CD14-positive monocyte (primary cell): ENCODE measurements at regions not wholly inside any gene's neighbourhood (a gene's known extent, or its start where the extent isn't known, plus 50 kb on each side); places are given as distances from the start of the nearest gene placed in this dataset.

Experiments
- DNase-seq, 3 donors: peaks; one replicate each; pipeline ENCODE4 v3.0.0-alpha.2; 2011 to 2022
- H2AFZ ChIP-seq: 2 replicates; pipeline ENCODE4 v1.6.0; 2012; ENCODE audit warnings: mild to moderate bottlenecking, low read depth, low read length, inconsistent platforms; ENCODE audit not compliant: insufficient read depth, poor library complexity, severe bottlenecking
- H3K27ac ChIP-seq, 2 donors: 1 replicate in 1 of 2; 2 replicates in 1 of 2; pipeline ENCODE4 v1.5.1; 2012 to 2013; ENCODE audit warnings: low read length in 2 of 2, control low read depth in 1 of 2, inconsistent platforms in 1 of 2, low read depth in 1 of 2, mild to moderate bottlenecking in 1 of 2
- H3K27me3 ChIP-seq, 2 donors: one replicate each; pipeline versions ENCODE4 v1.6.0 to v1.6.1; 2011 to 2013; ENCODE audit warnings: low read length in 2 of 2; ENCODE audit not compliant: control insufficient read depth in 2 of 2, insufficient read depth in 2 of 2
- H3K36me3 ChIP-seq, 2 donors: replicated peaks in 1 of 2; 1 replicate in 1 of 2; 2 replicates in 1 of 2; pipeline versions ENCODE4 v1.5.1 to v1.6.1; 2012 to 2013; ENCODE audit warnings: low read length in 2 of 2, control low read depth in 1 of 2, inconsistent platforms in 1 of 2, mild to moderate bottlenecking in 1 of 2; ENCODE audit not compliant: insufficient read depth in 2 of 2, control insufficient read depth in 1 of 2
- H3K4me1 ChIP-seq, 2 donors: 1 replicate in 1 of 2; 2 replicates in 1 of 2; pipeline versions ENCODE4 v1.5.1 to v1.6.1; 2012 to 2013; ENCODE audit warnings: low read length in 2 of 2, control low read depth in 1 of 2, inconsistent platforms in 1 of 2, mild to moderate bottlenecking in 1 of 2, moderate library complexity in 1 of 2; ENCODE audit not compliant: insufficient read depth in 2 of 2, control insufficient read depth in 1 of 2
- H3K4me2 ChIP-seq: replicated peaks from 2 replicates; pipeline ENCODE3; 2012; ENCODE audit warnings: low read length, moderate library complexity, mild to moderate bottlenecking; ENCODE audit not compliant: poor library complexity, severe bottlenecking; ENCODE audit errors: extremely low read depth
- H3K4me3 ChIP-seq, 3 experiments: fragments of 200-600 bp in 1 of 3; sonication (generic) in 1 of 3; replicated peaks in 1 of 3; 1 replicate in 2 of 3; 2 replicates in 1 of 3; pipeline ENCODE4 v1.5.1; 2011 to 2013; ENCODE audit warnings: low read length in 3 of 3, mild to moderate bottlenecking in 3 of 3, control low read depth in 2 of 3, low read depth in 2 of 3, inconsistent platforms in 1 of 3, moderate library complexity in 1 of 3
- H3K79me2 ChIP-seq: 2 replicates; pipeline ENCODE4 v1.6.0; 2012; ENCODE audit warnings: mild to moderate bottlenecking, control low read depth, inconsistent platforms, low read length, moderate library complexity; ENCODE audit not compliant: insufficient read depth
- H3K9ac ChIP-seq: 2 replicates; pipeline ENCODE4 v1.6.0; 2017; ENCODE audit warnings: low read length, mild to moderate bottlenecking; ENCODE audit not compliant: insufficient read depth, poor library complexity, severe bottlenecking
- H3K9me3 ChIP-seq, 2 donors: replicated peaks in 1 of 2; 1 replicate in 1 of 2; 2 replicates in 1 of 2; pipeline versions ENCODE4 v1.5.1 to v1.6.1; 2012 to 2013; ENCODE audit warnings: low read length in 2 of 2, control low read depth in 1 of 2; ENCODE audit not compliant: control insufficient read depth in 1 of 2, insufficient read depth in 1 of 2
- H4K20me1 ChIP-seq: 2 replicates; pipeline ENCODE4 v1.6.0; 2012; ENCODE audit warnings: mild to moderate bottlenecking, low read length, control low read depth, moderate library complexity; ENCODE audit not compliant: insufficient read depth
- H3K27ac Mint-ChIP-seq, 7 donors: one replicate each; pipeline ENCODE4 v1.8.0; 2020; ENCODE audit warnings: mild to moderate bottlenecking in 7 of 7, mixed read lengths in 7 of 7, moderate library complexity in 6 of 7, inconsistent platforms in 2 of 7
- H3K27me3 Mint-ChIP-seq, 3 donors: one replicate each; pipeline ENCODE4 v1.8.0; 2021 to 2022; ENCODE audit warnings: low read depth in 3 of 3, mild to moderate bottlenecking in 3 of 3, mixed read lengths in 3 of 3, moderate library complexity in 3 of 3, inconsistent platforms in 1 of 3
- H3K36me3 Mint-ChIP-seq, 2 donors: one replicate each; pipeline ENCODE4 v1.8.0; 2020; ENCODE audit warnings: mixed read lengths in 2 of 2, inconsistent platforms in 1 of 2, mild to moderate bottlenecking in 1 of 2
- H3K4me1 Mint-ChIP-seq: one replicate; pipeline ENCODE4 v1.8.0; 2020; ENCODE audit warnings: mild to moderate bottlenecking, mixed read lengths
- H3K4me3 Mint-ChIP-seq, 2 donors: one replicate each; pipeline ENCODE4 v1.8.0; 2020; ENCODE audit warnings: mild to moderate bottlenecking in 2 of 2, mixed read lengths in 2 of 2, moderate library complexity in 1 of 2
- H3K9me3 Mint-ChIP-seq, 7 donors: one replicate each; pipeline ENCODE4 v1.8.0; 2020 to 2022; ENCODE audit warnings: mixed read lengths in 7 of 7, mild to moderate bottlenecking in 6 of 7, moderate library complexity in 6 of 7, inconsistent platforms in 2 of 7
- WGBS: methylation state at CpG from one replicate; pipeline ENCODE4 v1.1.5; 2013; ENCODE audit warnings: missing lambda C conversion rate; ENCODE audit not compliant: insufficient coverage; 5-methylcytosine and 5-hydroxymethylcytosine counted together
- intact Hi-C, 2 donors: fragments of 100-400 bp; cut with micrococcal nuclease; formaldehyde crosslinking; loops; one replicate each; pipeline versions ENCODE4 v1.15.0 to v1.15.1; 2023
- TF ChIP-seq, protein P1 (sequence below): fragments of 200-600 bp; IDR thresholded peaks from one replicate; pipeline ENCODE4 v1.8.0; 2022; ENCODE audit warnings: antibody characterized with exemption, mild to moderate bottlenecking

DNA sequence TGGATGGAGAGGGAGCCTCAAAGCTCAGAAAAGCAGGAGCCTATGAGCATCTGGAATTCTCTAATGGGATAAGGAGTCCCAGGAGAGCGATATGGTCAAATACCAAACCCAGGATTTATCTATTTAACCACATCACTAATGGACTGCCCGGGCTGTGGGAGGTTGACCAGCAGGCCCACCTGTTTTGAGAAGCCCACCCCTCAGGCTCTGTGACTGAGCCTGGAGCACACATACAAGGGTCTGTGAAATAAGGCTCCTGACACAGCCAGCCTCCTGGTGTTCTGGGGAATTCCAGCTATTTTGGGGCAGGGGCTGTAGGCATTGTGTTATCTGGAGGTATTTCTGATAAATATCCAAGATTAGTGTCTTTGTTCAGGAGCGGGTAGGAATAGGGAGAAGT lies 132.0 kb upstream of the C1orf21 start:
- H3K4me1 Mint-ChIP-seq, result no peaks in the 10 kb centered on the region
- no peaks in the 10 kb centered on the region for H3K4me1 ChIP-seq
- H3K27me3 ChIP-seq, result no peaks in the 10 kb centered on the region
- 100% methylated on average over 1 of the region's 3 CpGs for WGBS
- H3K9me3 Mint-ChIP-seq, result peaks cover 0 to 2% (median 0%) of the 10 kb centered on the region in 7 donors
- no peak overlapping the region for H3K4me2 ChIP-seq
- H2AFZ ChIP-seq, result no peak overlapping the region
- no peak overlapping the region for H3K27ac ChIP-seq
- no peaks in the 10 kb centered on the region for H3K36me3 ChIP-seq
- H3K36me3 Mint-ChIP-seq, result no peaks in the 10 kb centered on the region
- no peaks in the 10 kb centered on the region for H4K20me1 ChIP-seq
- H3K4me3 Mint-ChIP-seq, result no peak overlapping the region
- no peak for DNase-seq
- no peaks in the 10 kb centered on the region for H3K79me2 ChIP-seq
- H3K9me3 ChIP-seq, result no peaks in the 10 kb centered on the region
- TF ChIP-seq, protein P1, sequence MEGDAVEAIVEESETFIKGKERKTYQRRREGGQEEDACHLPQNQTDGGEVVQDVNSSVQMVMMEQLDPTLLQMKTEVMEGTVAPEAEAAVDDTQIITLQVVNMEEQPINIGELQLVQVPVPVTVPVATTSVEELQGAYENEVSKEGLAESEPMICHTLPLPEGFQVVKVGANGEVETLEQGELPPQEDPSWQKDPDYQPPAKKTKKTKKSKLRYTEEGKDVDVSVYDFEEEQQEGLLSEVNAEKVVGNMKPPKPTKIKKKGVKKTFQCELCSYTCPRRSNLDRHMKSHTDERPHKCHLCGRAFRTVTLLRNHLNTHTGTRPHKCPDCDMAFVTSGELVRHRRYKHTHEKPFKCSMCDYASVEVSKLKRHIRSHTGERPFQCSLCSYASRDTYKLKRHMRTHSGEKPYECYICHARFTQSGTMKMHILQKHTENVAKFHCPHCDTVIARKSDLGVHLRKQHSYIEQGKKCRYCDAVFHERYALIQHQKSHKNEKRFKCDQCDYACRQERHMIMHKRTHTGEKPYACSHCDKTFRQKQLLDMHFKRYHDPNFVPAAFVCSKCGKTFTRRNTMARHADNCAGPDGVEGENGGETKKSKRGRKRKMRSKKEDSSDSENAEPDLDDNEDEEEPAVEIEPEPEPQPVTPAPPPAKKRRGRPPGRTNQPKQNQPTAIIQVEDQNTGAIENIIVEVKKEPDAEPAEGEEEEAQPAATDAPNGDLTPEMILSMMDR, result no peak
- no peak overlapping the region for H3K9ac ChIP-seq
- peaks cover 0 to 2% (median 1%) of the 10 kb centered on the region in 3 donors for H3K27me3 Mint-ChIP-seq
- intact Hi-C loops, result no loop called here
- H3K4me3 ChIP-seq, result no peak overlapping the region
- H3K27ac Mint-ChIP-seq, result no peak overlapping the region

DNA sequence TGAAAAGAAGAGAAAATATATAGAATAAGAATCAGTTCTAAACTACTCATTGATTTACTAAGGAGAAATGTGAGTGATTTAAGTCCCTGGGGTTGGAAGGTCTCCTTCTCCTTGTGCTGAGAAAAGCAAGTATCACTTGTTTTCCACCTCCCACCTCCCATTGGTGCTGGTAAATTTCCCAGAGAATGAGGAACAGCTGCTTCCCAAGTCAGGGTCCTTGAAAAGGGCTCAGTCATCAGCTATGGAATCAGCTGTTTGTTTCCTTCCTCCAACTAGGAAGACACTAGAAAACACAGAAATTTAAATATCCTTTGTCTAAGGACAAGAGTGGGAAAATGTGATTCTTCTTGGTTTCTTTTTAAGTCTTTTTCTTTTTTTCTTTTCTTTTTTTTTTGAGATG lies 131.3 kb upstream of the C1orf21 start:
- Histone ChIP-seq H3K4me2 (no peak overlapping the region), H4K20me1 (no peaks in the 10 kb centered on the region), H3K79me2 (no peaks in the 10 kb centered on the region), H3K36me3 (no peaks in the 10 kb centered on the region), H3K27ac (no peak overlapping the region), H3K4me1 (no peaks in the 10 kb centered on the region), H3K27me3 (no peaks in the 10 kb centered on the region), H3K4me3 (no peak overlapping the region), H2AFZ (no peak overlapping the region), H3K9me3 (no peaks in the 10 kb centered on the region), H3K9ac (no peak overlapping the region)
- Mint-ChIP-seq H3K4me3 (no peak overlapping the region), H3K27ac (no peak overlapping the region), H3K36me3 (no peaks in the 10 kb centered on the region), H3K27me3 (peaks cover 0 to 2% (median 1%) of the 10 kb centered on the region in 3 donors), H3K9me3 (peaks cover 0 to 2% (median 0%) of the 10 kb centered on the region in 7 donors), H3K4me1 (no peaks in the 10 kb centered on the region)
- intact Hi-C loops, result no loop called here
- TF ChIP-seq, protein P1, result no peak
- DNase-seq, result no peak
